Left lung (tissue), 4 donors: ENCODE measurements at regions not wholly inside any gene's neighbourhood (a gene's known extent, or its start where the extent isn't known, plus 50 kb on each side); places are given as distances from the start of the nearest gene placed in this dataset.
"Not testable (repeated sequence)": the region's sequence is repeated elsewhere in the genome, so short reads cannot be mapped to it uniquely, and the experiment has no call there.

Experiments used
- ATAC-seq: fragments of 200-7000 bp; cut with Tn5 transposase; one replicate; pipeline ENCODE4 v1.9.1; 2020; ENCODE audit warnings: moderate library complexity
- DNase-seq, 4 donors: peaks; one replicate each; pipeline ENCODE4 v3.0.0-alpha.2; 2013 to 2020
- H3K27ac ChIP-seq, 2 donors: fragments of 200-600 bp; sonication (generic) in 1 of 2; one replicate each; pipeline versions ENCODE4 v1.5.0 to v1.8.0; 2020 to 2021
- H3K27me3 ChIP-seq, 2 donors: fragments of 200-600 bp; sonication (generic) in 1 of 2; one replicate each; pipeline versions ENCODE4 v1.5.0 to v1.8.0; 2020 to 2021
- H3K36me3 ChIP-seq, 2 donors: fragments of 200-600 bp; sonication (generic) in 1 of 2; one replicate each; pipeline versions ENCODE4 v1.5.0 to v1.8.0; 2020 to 2021
- H3K4me1 ChIP-seq, 2 donors: fragments of 200-600 bp; one replicate each; pipeline ENCODE4 v1.8.0; 2021
- H3K4me3 ChIP-seq, 2 donors: fragments of 200-600 bp; sonication (generic) in 1 of 2; one replicate each; pipeline versions ENCODE4 v1.5.0 to v1.8.0; 2020 to 2021; ENCODE audit warnings: mild to moderate bottlenecking in 1 of 2
- H3K9me3 ChIP-seq, 2 donors: fragments of 200-600 bp; sonication (generic) in 1 of 2; one replicate each; pipeline versions ENCODE4 v1.5.0 to v1.8.0; 2020 to 2021
- intact Hi-C, 2 donors: fragments of 100-400 bp; cut with DNase I; formaldehyde crosslinking; loops; one replicate each; pipeline versions ENCODE4 v1.11.2 to v1.14.2; 2022
- TF ChIP-seq, protein P1 (sequence below), 2 donors: fragments of 200-600 bp; sonication (generic) in 1 of 2; IDR thresholded peaks; one replicate each; pipeline versions ENCODE4 v1.5.0 to v1.8.0; 2021; ENCODE audit warnings: antibody characterized with exemption in 2 of 2
- donor health status: DM: no; HTN: yes; CAD: no.
- donor health status: DM: no; HTN: no; CAD: no.

DNA sequence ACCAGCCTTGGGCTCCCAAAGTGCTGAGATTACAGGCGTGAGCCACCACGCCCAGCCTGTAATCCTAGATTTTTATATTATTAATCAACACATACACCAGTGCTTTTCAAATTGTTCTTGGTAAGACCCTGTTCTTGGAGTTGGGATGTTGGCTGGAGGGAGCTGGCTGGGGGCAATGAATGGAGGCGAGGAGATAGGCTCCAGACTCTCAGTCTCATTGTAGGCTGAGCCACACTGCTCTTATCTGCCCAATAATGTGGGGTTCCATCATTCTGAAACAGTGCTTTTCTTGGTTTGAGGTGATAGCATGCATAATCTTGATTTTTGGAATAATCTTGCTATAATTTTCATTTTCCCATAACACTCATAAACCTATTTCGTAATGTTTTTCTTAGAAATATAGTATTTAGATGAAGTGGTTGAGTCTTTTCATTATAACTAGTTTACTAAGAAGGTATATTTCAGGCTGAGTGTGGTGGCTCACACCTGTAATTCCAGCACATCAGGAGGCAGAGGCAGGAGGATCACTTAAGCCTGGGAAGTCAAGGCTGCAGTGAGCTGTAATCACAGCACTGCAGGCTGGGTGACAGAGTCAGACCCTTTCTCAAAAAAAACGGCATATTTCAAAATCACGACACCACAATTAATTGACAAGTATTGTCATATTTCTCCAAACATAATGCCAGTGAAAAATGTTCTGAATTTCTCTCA, 65.1 kb upstream of the LYZL2 start:
- Histone ChIP-seq H3K27ac (no peak overlapping the region), H3K27me3 (no peaks in the 10 kb centered on the region), H3K36me3 (no peaks in the 10 kb centered on the region), H3K4me3 (no peak overlapping the region), H3K9me3 (no peaks in the 10 kb centered on the region), H3K4me1 (no peaks in the 10 kb centered on the region)
- ATAC-seq: no peak
- intact Hi-C loops: no loop called here
- no peak for DNase-seq
- TF ChIP-seq, protein P1, sequence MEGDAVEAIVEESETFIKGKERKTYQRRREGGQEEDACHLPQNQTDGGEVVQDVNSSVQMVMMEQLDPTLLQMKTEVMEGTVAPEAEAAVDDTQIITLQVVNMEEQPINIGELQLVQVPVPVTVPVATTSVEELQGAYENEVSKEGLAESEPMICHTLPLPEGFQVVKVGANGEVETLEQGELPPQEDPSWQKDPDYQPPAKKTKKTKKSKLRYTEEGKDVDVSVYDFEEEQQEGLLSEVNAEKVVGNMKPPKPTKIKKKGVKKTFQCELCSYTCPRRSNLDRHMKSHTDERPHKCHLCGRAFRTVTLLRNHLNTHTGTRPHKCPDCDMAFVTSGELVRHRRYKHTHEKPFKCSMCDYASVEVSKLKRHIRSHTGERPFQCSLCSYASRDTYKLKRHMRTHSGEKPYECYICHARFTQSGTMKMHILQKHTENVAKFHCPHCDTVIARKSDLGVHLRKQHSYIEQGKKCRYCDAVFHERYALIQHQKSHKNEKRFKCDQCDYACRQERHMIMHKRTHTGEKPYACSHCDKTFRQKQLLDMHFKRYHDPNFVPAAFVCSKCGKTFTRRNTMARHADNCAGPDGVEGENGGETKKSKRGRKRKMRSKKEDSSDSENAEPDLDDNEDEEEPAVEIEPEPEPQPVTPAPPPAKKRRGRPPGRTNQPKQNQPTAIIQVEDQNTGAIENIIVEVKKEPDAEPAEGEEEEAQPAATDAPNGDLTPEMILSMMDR (IDR thresholded peaks at IDR 0.05): no peak

DNA sequence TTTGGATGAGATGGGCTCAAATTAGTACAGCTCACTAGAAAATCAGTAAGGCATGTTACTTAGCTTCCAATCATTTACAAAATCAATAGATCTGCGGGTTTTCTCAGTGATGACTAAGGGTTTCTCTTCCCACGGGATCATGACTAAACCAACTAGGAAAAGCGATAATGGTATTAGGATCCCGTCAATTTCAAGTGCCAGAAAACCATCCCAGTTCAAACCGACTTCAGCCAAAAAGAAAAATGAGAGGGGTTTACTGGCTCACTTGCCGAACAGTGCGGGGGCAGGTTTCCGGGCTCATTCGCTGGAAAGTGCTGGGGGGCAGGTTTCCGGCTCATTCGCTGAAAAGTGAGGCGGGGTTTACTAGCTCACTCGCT, 62.1 kb upstream of the LYZL2 start:
- no peak overlapping the region for H3K27ac ChIP-seq
- no peaks in the 10 kb centered on the region for H3K4me1 ChIP-seq
- no peaks in the 10 kb centered on the region for H3K36me3 ChIP-seq
- intact Hi-C loops: no loop called here
- peaks cover 0 to 10% of the 10 kb centered on the region in 2 donors for H3K27me3 ChIP-seq
- no peak overlapping the region for H3K4me3 ChIP-seq
- no peak for ATAC-seq
- TF ChIP-seq, protein P1 (IDR thresholded peaks at IDR 0.05): no peak
- no peaks in the 10 kb centered on the region for H3K9me3 ChIP-seq
- no peak for DNase-seq

DNA sequence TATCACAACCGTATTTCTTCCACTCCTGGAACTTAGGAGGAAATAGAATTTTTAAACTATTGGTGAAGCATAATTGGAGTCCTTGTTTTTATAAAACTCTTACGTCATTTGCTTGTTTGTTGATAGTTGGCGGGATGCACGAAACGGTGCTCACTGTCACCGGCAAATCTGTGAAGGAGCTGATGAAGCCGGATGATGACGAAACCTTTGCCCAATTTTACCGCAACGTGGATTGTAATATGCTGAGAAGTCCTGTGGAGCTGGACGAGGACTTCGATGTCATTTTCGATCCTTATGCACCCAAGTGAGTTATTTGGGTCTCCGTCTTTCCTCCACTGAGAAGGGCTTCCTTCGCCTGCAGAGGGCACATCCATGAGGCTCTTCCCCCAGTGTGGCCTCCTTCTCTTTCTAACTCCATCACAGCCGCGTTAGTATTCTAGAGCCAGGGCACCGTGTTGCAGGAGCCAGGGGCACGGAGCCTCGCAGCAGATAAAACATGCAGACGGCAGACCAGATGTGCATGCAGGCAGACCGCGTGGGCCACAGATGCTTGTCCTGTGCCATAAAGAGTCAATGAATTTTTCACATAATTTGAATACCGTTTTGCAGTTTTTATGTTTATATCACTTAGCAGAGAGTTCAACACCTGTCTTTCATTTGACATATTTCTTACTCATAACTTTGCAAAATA, 61.5 kb upstream of the LYZL2 start:
- H3K4me3 ChIP-seq, DNase-seq, H3K36me3 ChIP-seq, ATAC-seq, H3K9me3 ChIP-seq, H3K27ac ChIP-seq, H3K4me1 ChIP-seq, H3K27me3 ChIP-seq, intact Hi-C loops: not testable (repeated sequence)

DNA sequence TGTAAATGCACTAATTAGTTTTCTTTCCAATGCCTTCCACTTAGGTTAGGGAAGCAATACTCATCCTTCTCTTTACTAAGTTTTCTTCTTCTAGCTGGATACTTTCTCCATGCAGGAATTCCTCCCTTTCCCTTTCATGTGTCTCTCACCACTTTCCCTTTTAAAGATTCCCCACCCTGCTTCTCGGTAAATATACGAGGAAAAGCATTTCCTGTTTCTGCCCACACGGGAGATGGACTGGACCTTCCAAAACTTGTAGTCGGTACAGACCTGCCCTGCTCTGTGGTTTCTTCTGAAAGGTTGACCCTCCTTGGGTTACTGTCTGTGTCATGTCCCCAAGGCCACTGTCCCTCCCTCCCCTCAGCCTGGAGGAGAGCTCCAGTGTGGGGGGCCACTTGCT, 58.9 kb upstream of the LYZL2 start:
- H3K4me1 ChIP-seq: no peaks in the 10 kb centered on the region
- H3K36me3 ChIP-seq: no peaks in the 10 kb centered on the region
- H3K4me3 ChIP-seq: no peak overlapping the region
- H3K27ac ChIP-seq: no peak overlapping the region
- no peak for DNase-seq
- TF ChIP-seq, protein P1 (IDR thresholded peaks at IDR 0.05): no peak
- H3K27me3 ChIP-seq: peaks cover 0 to 10% of the 10 kb centered on the region in 2 donors
- no peaks in the 10 kb centered on the region for H3K9me3 ChIP-seq
- no peak for ATAC-seq
- intact Hi-C loops: no loop called here

DNA sequence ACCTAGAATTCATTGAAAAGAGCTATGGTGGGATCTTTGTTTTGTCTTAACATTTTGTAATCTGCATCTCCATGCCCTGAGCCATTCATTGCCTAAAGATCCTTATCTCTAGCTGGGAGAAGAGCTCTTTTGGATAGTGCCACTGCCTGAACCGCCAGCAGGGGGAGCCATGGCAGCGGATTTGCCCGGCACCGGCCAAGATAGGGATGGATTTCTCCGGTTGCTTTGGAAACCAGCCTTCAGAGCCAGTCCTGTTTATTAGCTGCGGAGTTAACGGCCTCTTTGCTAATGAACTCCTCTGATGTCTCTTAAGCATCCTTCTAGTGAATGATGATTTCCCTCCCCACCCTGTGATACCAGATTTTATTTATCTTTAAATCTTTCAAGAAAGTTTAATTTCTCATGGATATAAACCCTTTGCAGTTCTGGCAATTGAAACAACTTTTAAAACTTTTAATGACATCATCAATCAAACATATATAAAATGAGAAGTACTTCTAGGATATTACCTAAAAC, 58.2 kb upstream of the LYZL2 start:
- no peak overlapping the region for H3K4me3 ChIP-seq
- TF ChIP-seq, protein P1 (IDR thresholded peaks at IDR 0.05): peak; percentile 88 to 92
- intact Hi-C loops: no loop called here
- H3K4me1 ChIP-seq: no peaks in the 10 kb centered on the region
- DNase-seq: peak; percentile 32 to 91 (median 59)
- peak; percentile 95 for ATAC-seq
- H3K36me3 ChIP-seq: no peaks in the 10 kb centered on the region
- H3K27ac ChIP-seq: no peak overlapping the region
- H3K27me3 ChIP-seq: peaks cover 0 to 10% of the 10 kb centered on the region in 2 donors
- no peaks in the 10 kb centered on the region for H3K9me3 ChIP-seq
